NCI-H226 (cell line): ENCODE measurements at regions not wholly inside any gene's neighbourhood (a gene's known extent, or its start where the extent isn't known, plus 50 kb on each side); places are given as distances from the start of the nearest gene placed in this dataset.

Source experiments
- DNase-seq: peaks from one replicate; pipeline ENCODE4 v3.0.0-alpha.2; 2015

- DNase-seq = no peak
Measured at GRCh38 chr12:110998165-110998564, 77.8 kb upstream of the MYL2 start.

- DNase-seq = no peak
Measured at GRCh38 chr12:110996415-110996814, 76.0 kb upstream of the MYL2 start.

- no peak for DNase-seq
Measured at GRCh38 chr12:110995615-110996014, 75.2 kb upstream of the MYL2 start.

GRCh38 chr12:110995016-110995415 is 74.6 kb upstream of the MYL2 start:
- DNase-seq = no peak

DNA sequence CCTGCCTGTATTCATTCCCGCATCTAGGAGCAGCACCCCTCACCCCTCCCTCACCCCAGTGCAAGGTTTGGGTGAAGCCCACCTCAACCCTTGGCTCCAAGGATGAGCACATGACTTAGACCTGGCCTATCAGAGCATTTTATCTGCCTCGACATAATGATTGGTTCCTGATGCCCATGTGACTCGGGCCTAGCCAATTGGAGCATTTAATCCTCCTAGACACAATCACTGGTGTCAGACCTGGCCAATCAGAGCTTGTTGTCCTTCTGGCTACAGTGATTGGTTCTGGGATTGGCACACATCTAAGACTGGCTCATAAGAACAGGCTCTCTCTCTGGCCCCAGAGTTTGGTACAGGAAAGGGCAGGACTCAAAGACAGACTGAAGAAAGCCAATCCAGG is 73.1 kb upstream of the MYL2 start:
- DNase-seq = no peak

GRCh38 chr12:110992909-110993308 is 72.5 kb upstream of the MYL2 start:
- DNase-seq = no peak

DNA sequence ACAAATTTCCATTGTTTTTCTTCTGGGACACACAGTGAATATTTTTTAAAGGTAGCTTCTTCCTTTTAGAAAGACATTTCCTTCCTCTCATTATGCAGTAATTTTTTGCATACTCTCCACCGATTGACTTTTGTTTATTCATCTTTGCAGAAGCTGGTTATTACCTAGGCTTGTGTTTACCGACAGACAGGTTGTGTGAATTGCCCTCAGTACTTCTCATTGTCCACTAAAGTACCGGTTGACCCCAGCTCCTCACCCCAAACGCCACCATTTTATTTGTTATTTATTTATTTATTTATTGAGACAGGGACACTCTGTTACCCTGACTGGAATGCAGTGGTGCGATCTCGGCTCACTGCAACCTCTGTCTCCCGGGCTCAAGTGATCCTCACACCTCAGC is 63.4 kb upstream of the MYL2 start:
- no peak for DNase-seq

- DNase-seq = no peak
Measured at GRCh38 chr12:110972866-110973265, 52.5 kb upstream of the MYL2 start.

GRCh38 chr12:110971936-110972335 is 51.6 kb upstream of the MYL2 start:
- no peak for DNase-seq

DNA sequence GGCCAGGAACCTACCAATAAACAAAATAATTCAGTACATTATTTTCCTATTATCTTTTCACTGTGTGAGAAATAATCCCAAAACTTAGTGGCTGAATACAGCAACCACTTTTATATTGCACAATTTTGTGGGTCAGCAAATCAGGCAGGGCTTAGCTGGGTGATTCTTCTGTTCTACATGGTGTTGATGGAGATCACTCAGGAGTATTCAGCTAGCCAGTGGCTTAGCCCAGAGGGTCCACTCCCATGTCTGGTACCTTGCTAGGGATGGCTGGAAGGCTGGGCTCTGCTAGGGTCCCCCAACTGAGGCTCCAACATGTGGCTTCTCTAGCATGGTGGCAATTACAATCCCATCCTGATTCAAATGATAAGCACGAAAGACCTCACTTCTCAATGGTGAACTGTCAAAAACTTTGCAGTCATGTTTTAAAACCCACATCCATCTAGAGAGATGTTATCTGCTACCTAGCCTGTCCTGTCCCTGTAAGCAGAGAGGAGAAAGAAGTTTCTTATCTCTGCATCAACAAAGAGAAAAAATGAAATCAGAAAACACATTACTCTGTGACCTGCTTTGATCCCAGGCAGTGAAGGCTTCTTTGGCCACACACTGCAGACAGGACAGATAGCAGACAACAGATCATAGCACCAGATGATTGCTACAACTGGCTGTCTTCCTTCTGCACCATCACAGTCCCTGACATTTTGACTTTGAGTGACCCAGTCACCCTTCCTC is 51.0 kb upstream of the MYL2 start:
- DNase-seq = no peak
